ENCODE measurements at regions not wholly inside any gene's neighbourhood (a gene's known extent, or its start where the extent isn't known, plus 50 kb on each side); places are given as distances from the start of the nearest gene placed in this dataset.
A peak's percentile ranks its signal among the peaks of the same experiment; 100 is the strongest.
"Not testable (repeated sequence)": the region's sequence is repeated elsewhere in the genome, so short reads cannot be mapped to it uniquely, and the experiment has no call there.

DNA sequence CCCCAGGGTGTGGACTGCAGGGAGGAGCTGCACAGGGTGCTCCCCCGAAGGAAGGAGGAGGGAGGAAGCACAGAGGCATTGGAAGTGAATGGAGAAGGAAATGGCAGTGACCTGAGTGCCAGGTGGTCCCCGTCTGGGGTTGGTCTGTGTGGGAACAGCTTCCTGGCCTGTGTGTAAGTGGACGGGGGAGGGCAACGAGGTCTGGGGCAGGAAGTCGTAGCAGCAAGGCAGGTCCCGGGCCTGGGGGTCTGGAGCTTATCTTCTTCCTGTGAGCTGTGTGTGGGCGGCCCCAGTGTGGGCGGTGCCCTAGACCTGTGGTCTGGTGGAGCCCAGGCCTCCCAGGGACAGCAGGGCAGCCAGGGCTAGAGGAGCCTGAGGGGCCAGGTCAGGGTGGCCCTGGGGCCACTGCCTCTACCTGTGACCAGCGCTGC lies 382.1 kb downstream of the TMEM121 start:
- no peak for ATAC-seq

DNA sequence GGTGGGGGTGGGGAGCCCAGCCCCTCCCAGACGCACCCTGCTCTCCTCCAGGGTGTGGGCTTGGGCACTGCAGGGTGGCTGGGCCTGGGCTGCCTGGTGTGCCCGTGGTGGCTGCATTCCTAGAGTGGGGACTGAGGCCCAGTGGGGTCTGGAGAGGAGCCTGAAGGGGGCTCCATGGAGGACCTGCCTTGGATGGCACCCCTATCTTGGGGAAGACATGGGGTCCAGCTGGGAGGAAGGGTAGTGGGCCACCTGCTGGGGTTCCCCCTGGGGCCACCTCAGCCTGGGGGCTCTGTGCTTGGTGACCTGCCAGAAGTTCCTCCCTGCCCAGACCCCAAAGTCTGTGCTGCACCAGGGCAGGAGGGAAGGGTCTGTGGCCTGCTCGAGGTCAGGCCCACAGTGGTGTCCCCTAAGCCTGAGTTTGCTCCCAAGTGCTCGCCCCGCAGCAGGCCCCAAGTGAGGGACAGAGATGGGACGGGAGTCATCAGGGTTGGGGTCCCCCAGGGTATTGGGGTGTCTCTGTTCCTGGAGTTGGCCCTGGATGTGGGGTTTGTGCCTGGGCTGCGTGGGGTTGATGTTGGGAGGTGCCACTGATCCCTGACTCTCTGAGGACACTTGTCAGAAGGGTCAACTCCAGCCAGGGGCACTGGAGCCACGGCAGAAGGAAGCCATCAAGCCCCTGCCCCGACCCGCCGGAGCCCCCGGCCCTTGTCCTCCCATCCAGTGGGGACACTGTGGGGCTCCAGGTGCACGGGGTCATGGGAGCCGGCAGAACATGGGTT lies 382.9 kb downstream of the TMEM121 start:
- no peak for ATAC-seq

DNA sequence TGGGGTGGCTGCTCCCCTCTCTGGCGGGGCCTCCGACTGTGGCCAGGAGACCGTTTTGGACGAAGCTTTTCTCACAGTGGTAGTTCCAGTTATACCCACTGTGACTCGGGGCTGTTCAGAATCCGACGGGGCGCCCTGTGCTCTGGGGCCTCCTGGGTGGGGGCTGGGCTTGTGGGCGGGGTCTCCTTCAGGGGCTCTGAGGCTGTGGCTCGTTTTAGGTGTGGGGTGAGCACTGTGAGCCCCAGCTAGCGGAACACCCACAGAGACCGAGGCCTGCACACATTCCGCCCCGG lies 383.4 kb downstream of the TMEM121 start:
- not testable (repeated sequence) for ATAC-seq

DNA sequence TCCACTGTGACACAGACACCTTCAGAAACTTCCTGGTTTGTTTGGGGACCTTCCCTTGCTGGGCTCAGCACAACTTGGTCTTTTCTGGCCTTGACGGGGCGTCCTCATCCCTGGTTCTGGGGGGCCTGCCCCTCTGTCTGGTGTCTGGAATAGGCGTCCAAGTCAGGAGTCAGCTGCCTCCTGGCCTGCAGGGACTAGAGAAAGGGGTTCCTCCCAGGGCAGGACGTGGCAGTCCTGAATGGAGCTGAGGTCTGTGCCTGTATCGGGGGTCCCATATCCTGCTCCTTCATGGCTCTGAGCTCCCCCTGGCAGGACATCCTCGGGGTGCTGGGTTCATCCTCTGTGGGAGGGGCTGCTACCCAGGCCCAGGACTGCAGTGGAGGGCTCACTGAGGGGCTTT lies 384.0 kb downstream of the TMEM121 start:
- no peak for ATAC-seq

DNA sequence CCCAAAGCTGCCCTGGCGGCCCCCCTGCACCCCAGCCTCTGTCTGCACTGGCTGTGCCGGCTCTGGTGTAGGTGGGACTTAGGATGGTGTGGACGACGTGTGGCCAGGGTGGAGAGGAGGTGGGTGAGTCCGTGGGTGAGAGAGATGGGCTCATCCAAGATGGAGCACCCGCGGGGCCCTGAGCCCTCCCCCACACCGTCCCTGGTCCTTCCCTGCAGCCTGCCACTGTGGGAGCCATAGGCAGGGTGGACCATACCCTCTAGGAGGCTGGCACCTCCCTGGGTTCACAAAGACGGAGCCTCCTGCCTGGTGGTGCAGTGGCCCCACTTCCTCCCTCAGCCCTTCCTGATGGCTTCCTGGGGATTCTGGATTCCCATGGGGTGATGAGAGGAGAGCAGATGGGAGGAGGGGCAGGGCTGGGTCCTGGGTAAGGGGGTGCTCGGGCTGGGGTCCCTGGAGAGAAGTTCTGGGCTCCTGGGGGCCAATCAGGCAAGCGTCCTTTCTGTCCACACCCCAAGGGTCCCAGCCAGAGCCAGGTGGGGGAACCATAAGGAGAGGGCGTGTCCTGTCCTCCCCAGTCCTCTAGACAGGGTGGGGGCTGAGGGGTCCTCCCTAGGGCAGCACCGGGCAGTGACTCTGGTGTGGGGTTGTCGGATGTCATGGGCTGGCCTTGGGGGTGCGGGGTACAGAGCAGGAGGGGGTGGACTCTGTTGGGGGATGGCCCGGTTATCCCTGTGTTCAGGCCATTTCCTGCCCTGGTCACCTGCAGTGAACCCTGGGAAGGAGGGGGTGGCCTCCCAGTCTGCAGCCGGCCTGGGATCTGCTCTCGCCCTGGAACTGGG lies 384.8 kb downstream of the TMEM121 start:
- ATAC-seq = no peak

DNA sequence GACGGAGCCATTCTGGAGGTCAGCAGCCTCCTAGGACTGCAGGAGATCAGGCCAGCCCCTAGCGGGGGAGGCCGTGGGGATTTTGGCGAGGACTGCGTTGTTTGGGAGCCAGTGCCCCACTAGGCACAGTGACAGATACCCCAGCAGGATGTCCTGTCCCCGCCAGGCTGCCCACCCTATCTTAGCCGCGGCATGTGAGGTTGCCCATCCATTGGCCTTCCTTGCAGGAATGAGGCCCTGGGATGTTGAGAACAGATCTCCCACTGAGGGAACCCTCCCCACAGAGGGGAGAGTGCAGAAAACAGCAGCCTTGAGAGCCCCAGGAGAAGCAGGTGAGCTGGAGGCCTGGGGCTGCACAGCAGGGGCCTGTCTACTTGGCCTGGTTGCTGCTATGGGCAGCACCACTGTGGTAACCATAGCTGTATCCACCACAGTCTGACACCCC lies 385.5 kb downstream of the TMEM121 start:
- ATAC-seq = not testable (repeated sequence)

DNA sequence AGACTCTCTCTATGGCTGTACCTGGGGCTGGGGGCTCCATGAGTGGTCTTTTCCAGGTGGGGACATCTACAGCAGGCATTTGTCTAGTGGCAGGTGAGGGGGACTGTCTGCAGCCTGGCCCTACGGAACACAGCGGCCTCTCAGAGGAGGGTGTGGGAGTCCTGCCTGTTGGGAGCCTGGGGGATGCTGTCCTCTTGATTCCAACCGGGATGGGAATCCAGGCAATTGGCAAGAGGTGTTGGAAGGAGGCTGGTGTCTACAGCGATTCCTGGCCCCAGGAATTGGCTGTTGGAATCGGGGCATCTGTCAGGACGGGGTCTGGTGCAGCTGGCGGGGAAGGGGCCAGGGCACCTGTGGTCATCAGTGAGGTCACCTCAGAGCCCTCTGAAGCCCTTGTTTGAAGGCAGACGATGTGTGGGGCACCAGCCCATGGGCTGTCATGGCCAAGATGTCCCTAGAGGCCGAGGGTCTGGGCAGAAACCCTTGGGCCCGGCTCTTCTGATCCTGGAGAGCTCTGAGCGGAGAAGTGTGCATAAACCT lies 386.3 kb downstream of the TMEM121 start:
- no peak for ATAC-seq

DNA sequence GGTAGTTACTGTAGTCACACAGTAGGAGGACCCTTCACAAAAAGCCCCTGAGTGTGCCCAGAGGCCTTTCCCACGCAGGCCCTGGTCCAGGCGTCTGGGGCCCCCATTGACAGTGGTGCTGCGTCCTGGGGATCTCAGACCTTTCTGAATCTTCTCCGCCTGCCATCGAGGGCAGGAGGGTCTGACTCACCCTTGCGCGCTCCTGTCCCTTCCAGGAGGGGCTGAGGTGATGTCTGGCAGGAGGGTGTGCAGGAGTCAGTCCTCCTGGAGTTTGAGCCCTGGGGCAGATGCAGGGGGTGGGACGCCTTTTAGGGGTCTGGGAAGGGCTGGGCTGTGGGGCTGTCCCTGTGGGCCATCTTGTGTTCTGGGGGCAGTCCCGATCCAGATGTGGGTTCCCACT lies 386.8 kb downstream of the TMEM121 start:
- no peak for ATAC-seq

DNA sequence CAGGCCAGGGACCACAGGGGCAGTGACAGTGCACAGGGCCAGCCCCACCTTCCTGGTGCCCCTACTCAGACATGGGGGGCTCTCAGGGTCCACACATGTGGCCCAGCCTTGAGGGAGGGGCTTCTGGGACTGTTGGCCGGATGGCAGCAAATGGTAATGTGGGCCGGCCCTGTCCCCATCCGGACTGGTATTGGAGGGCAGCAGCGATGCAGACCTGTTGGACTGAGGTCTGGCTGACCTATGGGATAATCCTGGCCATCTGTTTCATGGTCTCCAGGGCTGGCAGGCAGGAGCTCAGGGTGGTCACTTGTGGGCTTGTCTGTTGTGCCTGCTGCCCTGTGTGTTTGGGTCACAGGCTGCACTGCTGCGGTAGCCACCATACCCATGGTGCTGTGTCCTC lies 387.5 kb downstream of the TMEM121 start:
- no peak for ATAC-seq

DNA sequence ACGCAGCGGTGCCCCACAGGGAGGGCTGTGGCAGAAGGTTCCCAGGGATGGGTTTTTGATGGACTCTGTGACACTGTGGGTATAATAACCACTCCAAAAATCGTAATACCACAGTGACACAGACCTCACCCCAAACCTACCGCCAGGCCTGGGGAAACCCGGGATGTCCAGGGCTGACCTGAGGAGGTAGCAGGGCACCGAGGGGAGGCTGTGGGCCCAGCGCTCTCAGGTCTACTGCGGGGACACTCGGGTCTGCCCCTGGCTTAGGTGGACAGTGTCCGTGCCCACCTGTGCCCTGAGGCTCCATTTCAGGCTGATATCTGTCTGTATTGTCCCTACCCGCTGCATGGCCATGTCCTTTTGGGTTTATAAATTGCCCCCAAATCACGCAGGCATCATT lies 387.9 kb downstream of the TMEM121 start:
- not testable (repeated sequence) for ATAC-seq

DNA sequence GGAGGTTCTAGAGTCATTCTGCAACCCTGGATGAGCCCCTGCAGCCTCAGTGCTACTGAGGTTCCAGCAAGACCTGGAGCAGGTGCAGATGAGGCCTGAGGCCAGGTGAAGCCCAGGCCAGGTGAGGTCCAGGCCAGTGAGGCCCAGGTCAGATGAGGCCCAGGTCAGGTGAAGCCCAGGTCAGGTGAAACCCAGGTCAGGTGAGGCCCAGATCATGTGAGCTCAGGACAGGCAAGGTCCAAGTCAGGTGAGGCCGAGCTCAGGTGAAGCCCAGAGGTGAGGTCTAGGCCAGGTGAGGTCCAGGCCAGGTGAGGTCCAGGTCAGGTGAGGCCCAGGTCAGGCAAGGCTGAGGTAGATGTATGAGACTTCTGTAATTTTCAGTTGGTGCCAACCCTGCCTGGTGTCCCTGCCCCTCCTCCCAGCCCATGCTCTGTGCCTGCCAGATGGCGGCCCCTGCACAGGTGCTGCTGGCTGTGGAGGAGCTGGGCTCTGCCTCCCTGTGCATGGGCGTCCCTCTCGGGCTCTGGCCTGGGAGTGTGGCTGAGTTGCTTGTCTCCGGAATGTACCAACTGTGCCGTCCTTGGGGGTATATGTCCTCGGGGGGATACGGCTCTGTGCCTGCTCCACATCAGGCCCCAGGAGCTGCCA lies 388.5 kb downstream of the TMEM121 start:
- ATAC-seq = peak; percentile 17

DNA sequence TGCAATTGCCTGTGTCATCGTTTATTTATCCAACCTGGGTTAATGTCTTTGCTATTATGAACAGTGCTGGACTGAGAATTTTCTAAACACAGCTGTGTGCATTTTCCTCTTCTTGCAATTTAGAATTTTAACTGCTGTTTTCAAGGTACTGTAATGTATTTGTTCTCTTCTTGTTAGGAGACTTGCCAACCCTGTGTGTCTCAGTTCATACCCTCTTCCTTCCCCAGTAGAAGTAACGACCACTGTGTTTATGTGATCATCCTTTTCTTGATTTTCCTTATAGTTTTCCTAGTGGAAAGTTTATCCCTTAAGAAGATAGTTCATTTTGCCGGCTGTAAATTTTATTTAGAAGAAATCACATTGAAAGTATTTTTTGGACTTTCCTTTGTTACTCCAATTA lies 389.2 kb downstream of the TMEM121 start:
- ATAC-seq = not testable (repeated sequence)

DNA sequence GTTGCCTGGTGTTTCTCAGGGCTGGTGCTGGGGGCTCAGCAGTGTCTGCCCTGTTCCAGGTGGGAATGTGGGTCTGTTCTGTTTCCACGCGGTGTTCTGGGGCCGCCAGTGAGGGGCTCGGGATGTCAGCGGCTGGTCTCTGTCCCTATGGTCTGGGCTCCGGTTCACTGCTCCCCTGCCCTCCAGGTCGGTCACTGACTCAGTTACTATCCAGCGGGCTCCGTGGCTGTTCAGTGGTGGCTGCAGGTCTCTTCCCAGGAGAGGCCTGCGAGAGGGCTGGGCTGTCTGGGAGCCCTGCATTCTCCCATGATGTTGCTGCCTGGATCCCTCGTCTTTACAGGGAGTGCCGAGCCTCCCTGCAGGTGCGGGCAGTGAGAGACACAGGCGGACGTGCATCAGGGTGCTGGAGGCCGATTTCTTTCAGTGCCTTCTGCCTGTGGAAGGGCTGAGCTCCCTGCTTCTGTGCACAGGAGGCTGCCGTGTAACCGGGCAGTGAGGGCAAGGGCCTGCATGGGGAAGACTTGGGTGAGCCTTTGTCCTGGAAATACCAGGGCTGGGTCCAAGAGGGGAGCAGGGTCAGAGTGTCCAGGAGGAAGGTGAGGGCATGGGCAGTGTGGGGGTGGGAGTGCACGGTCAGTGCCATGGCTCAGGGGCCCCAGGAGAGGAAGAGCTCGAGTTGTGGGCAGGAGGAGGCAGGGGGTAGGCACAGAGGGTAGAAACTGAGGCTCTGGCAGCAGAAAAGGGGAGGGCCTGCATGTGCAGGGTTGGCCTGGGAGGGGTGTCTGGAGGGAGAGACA lies 391.0 kb downstream of the TMEM121 start:
- ATAC-seq = not testable (repeated sequence)

DNA sequence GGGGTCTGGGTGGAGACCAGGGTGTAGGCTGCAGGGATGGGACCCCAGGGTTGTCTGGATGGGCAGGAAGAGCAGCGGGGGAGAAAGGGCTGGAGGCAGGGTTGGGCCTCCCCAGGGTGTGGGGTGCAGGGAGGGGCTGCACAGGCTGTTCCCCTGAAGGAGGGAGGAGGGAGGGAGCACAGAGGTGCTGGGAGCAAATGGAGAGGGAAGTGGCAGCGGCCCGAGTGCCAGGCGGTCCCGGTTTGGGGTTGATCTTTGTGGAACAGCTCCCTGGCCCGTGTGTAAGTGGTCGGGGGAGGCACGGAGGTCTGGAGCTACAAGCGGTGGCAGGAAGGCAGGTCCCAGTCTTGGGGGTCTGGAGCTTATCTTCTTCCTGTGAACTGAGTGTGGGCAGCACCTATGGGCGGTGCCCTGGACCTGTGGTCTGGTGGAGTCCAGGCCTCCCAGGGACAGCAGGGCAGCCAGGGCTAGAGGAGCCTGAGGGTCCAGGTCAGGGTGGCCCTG lies 391.6 kb downstream of the TMEM121 start:
- no peak for ATAC-seq

DNA sequence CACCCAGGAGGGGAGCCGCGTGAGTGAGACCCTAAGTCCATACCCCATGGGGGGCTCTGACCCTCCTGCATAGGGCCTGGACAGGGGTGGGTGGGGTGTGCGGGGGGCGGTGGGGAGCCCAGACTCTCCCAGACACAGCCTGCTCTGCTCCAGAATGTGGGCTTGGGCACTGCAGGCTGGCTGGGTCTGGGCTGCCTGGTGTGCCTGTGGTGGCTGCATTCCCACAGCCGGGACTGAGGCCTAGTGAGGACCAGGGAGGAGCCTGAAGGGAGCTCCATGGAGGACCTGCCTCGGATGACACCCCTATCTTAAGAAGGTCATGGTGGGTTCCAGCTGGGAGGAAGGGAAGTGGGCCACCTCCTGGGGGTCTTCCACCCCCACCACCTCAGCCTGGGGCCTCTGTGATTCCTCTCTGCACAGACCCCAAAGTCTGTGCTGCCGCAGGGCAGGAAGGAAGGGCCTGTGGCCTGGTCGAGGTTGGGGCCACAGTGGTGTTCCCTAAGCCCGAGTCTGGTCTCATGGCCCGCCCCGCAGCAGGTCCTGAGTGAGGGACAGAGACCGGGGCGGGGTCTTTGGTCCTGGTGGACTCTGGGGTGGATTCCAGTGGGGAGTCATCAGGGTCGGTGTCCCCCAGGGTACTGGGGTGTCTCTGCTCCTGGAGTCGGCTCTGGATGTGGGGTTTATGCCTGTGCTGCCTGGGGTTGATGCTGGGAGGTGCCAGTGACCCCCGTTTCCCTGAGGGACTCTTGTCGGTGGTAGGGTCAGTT lies 392.3 kb downstream of the TMEM121 start:
- no peak for ATAC-seq

DNA sequence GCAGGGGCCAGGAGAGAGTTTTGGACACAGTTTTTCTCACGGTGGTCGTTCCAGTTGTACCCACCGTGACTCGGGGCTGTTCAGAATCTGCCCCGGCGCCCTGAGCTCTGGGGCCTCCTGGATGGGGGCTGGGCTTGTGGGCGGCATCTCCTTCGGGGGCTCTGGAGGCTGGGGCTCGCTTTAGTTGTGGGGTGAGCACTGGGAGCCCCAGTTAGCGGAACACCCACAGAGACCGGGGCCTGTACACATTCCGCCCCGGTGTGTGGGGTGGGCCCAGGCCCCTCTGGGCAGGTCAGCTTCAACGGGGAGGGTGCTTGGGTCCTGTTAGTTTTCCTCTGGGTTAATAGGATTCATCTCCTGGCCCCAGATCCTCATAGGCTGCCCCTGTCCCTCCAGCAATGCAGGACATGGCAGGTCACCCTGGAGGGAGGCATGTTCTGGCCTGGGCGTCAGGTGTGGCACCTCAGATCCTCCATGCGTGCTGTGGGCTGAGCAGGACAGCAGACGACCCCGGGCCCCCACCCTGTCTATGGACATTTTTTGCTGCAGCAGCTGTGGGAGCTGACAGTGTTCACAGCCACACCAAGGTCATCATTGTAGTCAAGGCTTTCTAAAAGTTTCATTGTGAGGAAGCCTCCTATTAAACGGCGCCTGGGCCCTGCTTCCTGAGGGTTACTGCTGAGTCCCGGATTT lies 393.2 kb downstream of the TMEM121 start:
- ATAC-seq = no peak

DNA sequence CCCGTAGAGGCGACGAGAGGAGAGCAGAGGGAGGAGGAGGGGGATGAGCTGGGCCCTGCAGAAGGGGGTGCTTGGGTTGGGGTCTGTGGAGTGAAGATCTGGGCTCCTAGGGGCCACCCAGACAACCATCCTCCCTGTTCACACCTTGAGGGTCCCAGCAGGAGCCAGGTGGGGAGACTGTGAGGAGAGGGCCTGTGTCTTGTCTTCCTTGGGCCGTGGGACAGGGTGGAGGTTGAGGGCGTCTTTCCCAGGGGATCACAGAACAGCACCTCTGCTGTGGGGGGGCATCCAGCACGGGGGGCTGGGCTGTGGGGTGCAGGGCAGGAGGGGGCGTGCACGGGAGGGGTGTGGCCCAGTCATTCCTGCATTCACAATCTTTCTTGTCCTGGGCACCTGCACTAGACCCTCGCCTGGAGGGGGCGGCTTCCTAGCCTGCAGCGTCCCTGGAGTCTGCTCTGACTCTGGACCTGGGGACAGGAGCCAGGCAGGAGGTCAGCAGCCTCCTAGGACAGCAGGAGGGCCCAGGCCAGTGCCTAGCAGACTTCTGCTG lies 393.8 kb downstream of the TMEM121 start:
- not testable (repeated sequence) for ATAC-seq

DNA sequence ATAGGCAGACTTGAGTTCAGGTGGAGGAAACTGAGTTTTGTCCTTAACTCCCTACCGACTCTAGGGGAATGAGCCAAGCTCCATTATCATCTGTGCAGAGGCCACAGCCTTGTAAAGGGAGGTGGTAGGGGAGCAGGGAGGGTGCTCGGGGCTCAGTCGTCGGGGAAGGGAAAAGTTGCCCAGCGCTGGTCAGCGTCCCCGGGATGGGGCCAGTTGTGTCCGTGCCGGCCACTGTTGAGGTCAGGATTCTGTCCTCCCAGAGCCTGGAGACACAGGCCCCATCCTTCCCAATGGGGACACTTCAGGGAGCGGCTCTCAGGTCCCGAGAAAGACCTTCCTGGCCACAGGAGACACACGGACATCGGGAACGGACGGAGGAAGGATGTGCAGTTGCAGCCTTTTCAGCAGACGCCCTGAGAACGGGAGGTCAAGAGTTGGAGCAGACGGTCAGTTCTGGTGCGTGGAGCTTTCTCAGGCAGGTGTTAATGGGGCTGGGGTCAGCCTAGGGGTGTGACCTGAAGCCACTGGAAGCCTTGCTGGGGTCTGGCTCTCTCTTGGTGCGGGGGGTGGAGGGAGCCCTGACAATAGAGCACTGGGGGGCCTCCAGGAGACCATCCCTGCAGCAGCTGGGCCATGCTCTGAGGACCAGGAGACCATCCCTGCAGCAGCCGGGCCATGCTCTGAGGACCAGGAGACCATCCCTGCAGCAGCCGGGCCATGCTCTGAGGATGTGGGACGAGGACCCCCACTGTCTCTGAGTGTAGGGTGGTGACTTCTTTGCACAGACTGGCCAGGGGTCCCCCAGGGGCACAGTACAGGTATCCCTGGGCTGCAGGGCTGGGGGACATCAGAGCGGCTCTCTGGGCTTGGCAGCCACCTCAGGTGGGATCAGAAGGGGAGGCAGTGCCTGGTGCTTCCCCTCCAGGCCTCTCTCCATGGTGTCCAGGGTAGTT lies 394.7 kb downstream of the TMEM121 start:
- ATAC-seq = not testable (repeated sequence)

DNA sequence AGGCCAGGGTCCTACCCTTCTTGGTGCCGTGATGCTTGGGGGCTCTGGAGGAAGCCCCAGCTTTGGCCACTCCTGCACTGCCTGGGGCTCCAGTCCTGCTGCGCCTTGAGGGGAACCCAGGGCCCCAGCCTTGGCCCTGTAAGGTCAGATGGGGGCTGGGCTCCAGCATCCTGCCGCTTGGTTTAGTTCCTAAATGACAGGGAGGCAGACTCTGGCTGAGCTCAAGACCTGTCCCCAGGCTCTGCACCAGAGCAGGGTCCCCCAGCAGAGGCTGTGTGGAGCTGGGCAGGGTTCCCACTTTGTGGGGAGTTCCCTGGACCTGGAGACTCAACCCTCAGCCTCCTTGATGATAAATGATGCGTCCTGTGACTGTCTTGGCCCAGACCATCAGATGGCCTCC lies 395.4 kb downstream of the TMEM121 start:
- not testable (repeated sequence) for ATAC-seq
